Liver (tissue), 8 donors: ENCODE measurements at regions not wholly inside any gene's neighbourhood (a gene's known extent, or its start where the extent isn't known, plus 50 kb on each side); places are given as distances from the start of the nearest gene placed in this dataset.

ENCODE experiments used
- DNase-seq: peaks from one replicate; pipeline ENCODE4 v3.0.0-alpha.2; 2017; ENCODE audit warnings: low spot score
- H3K27ac ChIP-seq, 2 donors: one replicate each; pipeline ENCODE4 v1.7.0; 2013; ENCODE audit warnings: inconsistent platforms in 2 of 2, low read length in 2 of 2, control low read depth in 1 of 2, low read depth in 1 of 2, mild to moderate bottlenecking in 1 of 2
- H3K27me3 ChIP-seq, 4 donors: one replicate each; pipeline versions ENCODE4 v1.6.1 to v1.7.0; 2013; ENCODE audit warnings: low read length in 3 of 4, inconsistent platforms in 1 of 4, mild to moderate bottlenecking in 1 of 4, moderate library complexity in 1 of 4; ENCODE audit not compliant: control insufficient read depth in 4 of 4, insufficient read depth in 4 of 4
- H3K36me3 ChIP-seq, 4 donors: one replicate each; pipeline versions ENCODE4 v1.6.1 to v1.7.0; 2013; ENCODE audit warnings: low read length in 3 of 4, mild to moderate bottlenecking in 3 of 4, low read depth in 1 of 4, moderate library complexity in 1 of 4; ENCODE audit not compliant: control insufficient read depth in 4 of 4, insufficient read depth in 3 of 4
- H3K4me1 ChIP-seq, 4 donors: one replicate each; pipeline versions ENCODE4 v1.6.1 to v1.7.0; 2013; ENCODE audit warnings: low read length in 3 of 4, mild to moderate bottlenecking in 3 of 4, moderate library complexity in 1 of 4; ENCODE audit not compliant: control insufficient read depth in 4 of 4, insufficient read depth in 4 of 4
- H3K4me3 ChIP-seq, 3 donors: one replicate each; pipeline versions ENCODE4 v1.6.1 to v1.7.0; 2013; ENCODE audit warnings: low read length in 3 of 3, control low read depth in 1 of 3, low read depth in 1 of 3, mild to moderate bottlenecking in 1 of 3
- H3K9ac ChIP-seq, 2 donors: one replicate each; pipeline ENCODE4 v1.7.0; 2013; ENCODE audit warnings: low read length in 2 of 2, mild to moderate bottlenecking in 2 of 2, moderate library complexity in 2 of 2, control low read depth in 1 of 2, low read depth in 1 of 2
- H3K9me3 ChIP-seq, 4 donors: one replicate each; pipeline versions ENCODE4 v1.6.1 to v1.7.0; 2013; ENCODE audit warnings: low read length in 3 of 4; ENCODE audit not compliant: control insufficient read depth in 4 of 4
- EGR1 ChIP-seq, 2 donors: IDR thresholded peaks; 2 replicates each; pipeline ENCODE4 v1.6.1; 2016 to 2018; ENCODE audit warnings: antibody characterized with exemption in 2 of 2, low read depth in 2 of 2
- FOXA1 ChIP-seq: IDR thresholded peaks from 2 replicates; pipeline ENCODE4 v1.6.1; 2016; ENCODE audit warnings: antibody characterized with exemption
- FOXA2 ChIP-seq: IDR thresholded peaks from 2 replicates; pipeline ENCODE4 v1.6.1; 2016; ENCODE audit warnings: antibody characterized with exemption
- GABPA ChIP-seq, 2 donors: IDR thresholded peaks in 1 of 2; conservative IDR thresholded peaks in 1 of 2; 2 replicates each; pipeline ENCODE4 v1.6.1; 2016; ENCODE audit warnings: antibody characterized with exemption in 2 of 2, mild to moderate bottlenecking in 1 of 2, moderate library complexity in 1 of 2
- HNF4A ChIP-seq, 2 donors: conservative IDR thresholded peaks; 2 replicates each; pipeline ENCODE4 v1.6.1; 2016; ENCODE audit warnings: antibody characterized with exemption in 2 of 2, mild to moderate bottlenecking in 2 of 2
- HNF4G ChIP-seq: IDR thresholded peaks from 2 replicates; pipeline ENCODE4 v1.6.1; 2016; ENCODE audit warnings: antibody characterized with exemption
- JUND ChIP-seq, 2 donors: IDR thresholded peaks; 2 replicates each; pipeline ENCODE4 v1.6.1; 2016; ENCODE audit warnings: antibody characterized with exemption in 2 of 2
- NR2F2 ChIP-seq: IDR thresholded peaks from 2 replicates; pipeline ENCODE4 v1.6.1; 2016; ENCODE audit warnings: antibody characterized with exemption
- RAD21 ChIP-seq, 2 donors: IDR thresholded peaks; 2 replicates each; pipeline ENCODE4 v1.6.1; 2016; ENCODE audit warnings: antibody characterized with exemption in 2 of 2, mild to moderate bottlenecking in 2 of 2
- RXRA ChIP-seq, 2 donors: IDR thresholded peaks; 2 replicates each; pipeline ENCODE4 v1.6.1; 2017 to 2018; ENCODE audit warnings: antibody characterized with exemption in 2 of 2, mild to moderate bottlenecking in 1 of 2
- SP1 ChIP-seq: IDR thresholded peaks from 2 replicates; pipeline ENCODE4 v1.6.1; 2018; ENCODE audit warnings: antibody characterized with exemption, mild to moderate bottlenecking
- TAF1 ChIP-seq: conservative IDR thresholded peaks from 2 replicates; pipeline ENCODE4 v1.6.1; 2016; ENCODE audit warnings: antibody characterized with exemption, mild to moderate bottlenecking
- YY1 ChIP-seq: IDR thresholded peaks from 2 replicates; pipeline ENCODE4 v1.6.1; 2016; ENCODE audit warnings: antibody characterized with exemption, mild to moderate bottlenecking
- WGBS: extraction: QIAGEN DNeasy Blood & Tissue Kit; methylation state at CpG from one replicate; pipeline ENCODE4 v1.1.7; 2013; 5-methylcytosine and 5-hydroxymethylcytosine counted together
- TF ChIP-seq, protein P1 (sequence below): IDR thresholded peaks from 2 replicates; pipeline ENCODE4 v1.6.1; 2016; ENCODE audit warnings: antibody characterized with exemption
- TF ChIP-seq, protein P2 (sequence below): IDR thresholded peaks from 2 replicates; pipeline ENCODE4 v1.6.1; 2016; ENCODE audit warnings: antibody characterized with exemption
- TF ChIP-seq, protein P3 (sequence below): fragments of 150-350 bp; IDR thresholded peaks from 2 replicates; pipeline ENCODE4 v1.5.1; 2017; ENCODE audit warnings: improper control_type of control experiment, low read depth, low read length; ENCODE audit not compliant: missing input control
- TF ChIP-seq, protein P4 (sequence below): IDR thresholded peaks from 2 replicates; pipeline ENCODE4 v1.6.1; 2016; ENCODE audit warnings: antibody characterized with exemption
- TF ChIP-seq, protein P5 (sequence below): IDR thresholded peaks from 2 replicates; pipeline ENCODE4 v1.6.1; 2016; ENCODE audit warnings: antibody characterized with exemption, mild to moderate bottlenecking
- donor health status: healthy.
- donor health status: healthy.
- donor health status: healthy.
- donor health status: healthy.
- donor health status: healthy.

DNA sequence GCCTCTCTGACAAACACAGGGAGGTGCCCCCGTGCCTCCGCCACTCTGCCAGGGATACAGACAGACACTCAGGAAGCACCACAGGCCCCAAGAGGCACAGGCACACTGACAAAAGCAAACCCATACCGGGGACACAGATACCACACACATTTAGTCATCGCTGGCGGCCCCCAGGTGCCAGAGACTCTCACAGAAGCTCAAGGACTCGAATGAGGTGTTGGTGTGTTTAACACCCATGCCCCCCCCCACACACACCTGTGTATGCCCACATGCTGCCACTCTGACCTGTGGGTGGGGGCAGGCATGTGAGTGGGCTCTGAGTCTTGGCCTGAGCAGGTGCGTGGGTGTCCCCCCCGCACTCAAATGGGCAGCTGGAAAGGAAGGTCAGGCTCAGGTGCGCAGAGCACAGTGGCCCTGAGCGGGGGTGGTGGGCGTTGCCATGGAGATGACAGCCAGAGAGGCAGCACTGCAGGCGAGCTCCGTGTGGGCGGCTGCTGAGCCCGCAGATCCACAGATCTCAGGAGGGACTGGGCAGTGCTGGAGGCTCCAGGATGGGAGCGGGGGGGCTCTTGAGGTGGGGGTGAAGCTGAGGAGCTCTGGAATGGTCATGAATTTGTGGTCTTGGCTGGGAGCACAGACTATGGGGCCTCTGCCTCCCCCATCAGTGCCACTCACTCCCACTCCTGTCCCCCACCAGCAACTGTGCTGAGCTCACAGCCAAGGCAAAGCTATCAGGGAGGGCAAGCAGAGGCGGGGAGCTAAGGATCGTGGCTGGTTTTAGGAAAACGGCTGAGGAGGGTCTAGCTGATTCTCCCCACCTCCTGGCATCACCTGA, 73.9 kb upstream of the TAF1B start:
- Histone ChIP-seq H3K9ac (no peak overlapping the region), H3K27me3 (no peaks in the 10 kb centered on the region), H3K9me3 (no peaks in the 10 kb centered on the region), H3K36me3 (no peaks in the 10 kb centered on the region), H3K4me3 (no peak overlapping the region), H3K4me1 (peaks cover 0 to 9% (median 0%) of the 10 kb centered on the region in 4 donors), H3K27ac (no peak overlapping the region)
- DNase-seq = no peak
- 63% methylated on average over 19 of the region's 19 CpGs for WGBS
- no peak for TF ChIP-seq HNF4A (conservative IDR thresholded peaks at IDR 0.05)
- no peak for TF ChIP-seq FOXA1
- TF ChIP-seq, protein P1, sequence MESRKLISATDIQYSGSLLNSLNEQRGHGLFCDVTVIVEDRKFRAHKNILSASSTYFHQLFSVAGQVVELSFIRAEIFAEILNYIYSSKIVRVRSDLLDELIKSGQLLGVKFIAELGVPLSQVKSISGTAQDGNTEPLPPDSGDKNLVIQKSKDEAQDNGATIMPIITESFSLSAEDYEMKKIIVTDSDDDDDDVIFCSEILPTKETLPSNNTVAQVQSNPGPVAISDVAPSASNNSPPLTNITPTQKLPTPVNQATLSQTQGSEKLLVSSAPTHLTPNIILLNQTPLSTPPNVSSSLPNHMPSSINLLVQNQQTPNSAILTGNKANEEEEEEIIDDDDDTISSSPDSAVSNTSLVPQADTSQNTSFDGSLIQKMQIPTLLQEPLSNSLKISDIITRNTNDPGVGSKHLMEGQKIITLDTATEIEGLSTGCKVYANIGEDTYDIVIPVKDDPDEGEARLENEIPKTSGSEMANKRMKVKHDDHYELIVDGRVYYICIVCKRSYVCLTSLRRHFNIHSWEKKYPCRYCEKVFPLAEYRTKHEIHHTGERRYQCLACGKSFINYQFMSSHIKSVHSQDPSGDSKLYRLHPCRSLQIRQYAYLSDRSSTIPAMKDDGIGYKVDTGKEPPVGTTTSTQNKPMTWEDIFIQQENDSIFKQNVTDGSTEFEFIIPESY = no peak
- TF ChIP-seq SP1 = no peak
- TF ChIP-seq, protein P2, sequence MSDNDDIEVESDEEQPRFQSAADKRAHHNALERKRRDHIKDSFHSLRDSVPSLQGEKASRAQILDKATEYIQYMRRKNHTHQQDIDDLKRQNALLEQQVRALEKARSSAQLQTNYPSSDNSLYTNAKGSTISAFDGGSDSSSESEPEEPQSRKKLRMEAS = no peak
- TF ChIP-seq YY1 = no peak
- no peak for TF ChIP-seq RXRA (IDR thresholded peaks at IDR 0.05)
- TF ChIP-seq JUND (IDR thresholded peaks at IDR 0.05) = no peak
- no peak for TF ChIP-seq NR2F2
- no peak for TF ChIP-seq EGR1 (IDR thresholded peaks at IDR 0.05; ENCODE audit: low read depth in 2 of 2)
- TF ChIP-seq, protein P3, sequence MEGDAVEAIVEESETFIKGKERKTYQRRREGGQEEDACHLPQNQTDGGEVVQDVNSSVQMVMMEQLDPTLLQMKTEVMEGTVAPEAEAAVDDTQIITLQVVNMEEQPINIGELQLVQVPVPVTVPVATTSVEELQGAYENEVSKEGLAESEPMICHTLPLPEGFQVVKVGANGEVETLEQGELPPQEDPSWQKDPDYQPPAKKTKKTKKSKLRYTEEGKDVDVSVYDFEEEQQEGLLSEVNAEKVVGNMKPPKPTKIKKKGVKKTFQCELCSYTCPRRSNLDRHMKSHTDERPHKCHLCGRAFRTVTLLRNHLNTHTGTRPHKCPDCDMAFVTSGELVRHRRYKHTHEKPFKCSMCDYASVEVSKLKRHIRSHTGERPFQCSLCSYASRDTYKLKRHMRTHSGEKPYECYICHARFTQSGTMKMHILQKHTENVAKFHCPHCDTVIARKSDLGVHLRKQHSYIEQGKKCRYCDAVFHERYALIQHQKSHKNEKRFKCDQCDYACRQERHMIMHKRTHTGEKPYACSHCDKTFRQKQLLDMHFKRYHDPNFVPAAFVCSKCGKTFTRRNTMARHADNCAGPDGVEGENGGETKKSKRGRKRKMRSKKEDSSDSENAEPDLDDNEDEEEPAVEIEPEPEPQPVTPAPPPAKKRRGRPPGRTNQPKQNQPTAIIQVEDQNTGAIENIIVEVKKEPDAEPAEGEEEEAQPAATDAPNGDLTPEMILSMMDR = no peak
- TF ChIP-seq, protein P4, sequence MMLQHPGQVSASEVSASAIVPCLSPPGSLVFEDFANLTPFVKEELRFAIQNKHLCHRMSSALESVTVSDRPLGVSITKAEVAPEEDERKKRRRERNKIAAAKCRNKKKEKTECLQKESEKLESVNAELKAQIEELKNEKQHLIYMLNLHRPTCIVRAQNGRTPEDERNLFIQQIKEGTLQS = no peak
- TF ChIP-seq, protein P5, sequence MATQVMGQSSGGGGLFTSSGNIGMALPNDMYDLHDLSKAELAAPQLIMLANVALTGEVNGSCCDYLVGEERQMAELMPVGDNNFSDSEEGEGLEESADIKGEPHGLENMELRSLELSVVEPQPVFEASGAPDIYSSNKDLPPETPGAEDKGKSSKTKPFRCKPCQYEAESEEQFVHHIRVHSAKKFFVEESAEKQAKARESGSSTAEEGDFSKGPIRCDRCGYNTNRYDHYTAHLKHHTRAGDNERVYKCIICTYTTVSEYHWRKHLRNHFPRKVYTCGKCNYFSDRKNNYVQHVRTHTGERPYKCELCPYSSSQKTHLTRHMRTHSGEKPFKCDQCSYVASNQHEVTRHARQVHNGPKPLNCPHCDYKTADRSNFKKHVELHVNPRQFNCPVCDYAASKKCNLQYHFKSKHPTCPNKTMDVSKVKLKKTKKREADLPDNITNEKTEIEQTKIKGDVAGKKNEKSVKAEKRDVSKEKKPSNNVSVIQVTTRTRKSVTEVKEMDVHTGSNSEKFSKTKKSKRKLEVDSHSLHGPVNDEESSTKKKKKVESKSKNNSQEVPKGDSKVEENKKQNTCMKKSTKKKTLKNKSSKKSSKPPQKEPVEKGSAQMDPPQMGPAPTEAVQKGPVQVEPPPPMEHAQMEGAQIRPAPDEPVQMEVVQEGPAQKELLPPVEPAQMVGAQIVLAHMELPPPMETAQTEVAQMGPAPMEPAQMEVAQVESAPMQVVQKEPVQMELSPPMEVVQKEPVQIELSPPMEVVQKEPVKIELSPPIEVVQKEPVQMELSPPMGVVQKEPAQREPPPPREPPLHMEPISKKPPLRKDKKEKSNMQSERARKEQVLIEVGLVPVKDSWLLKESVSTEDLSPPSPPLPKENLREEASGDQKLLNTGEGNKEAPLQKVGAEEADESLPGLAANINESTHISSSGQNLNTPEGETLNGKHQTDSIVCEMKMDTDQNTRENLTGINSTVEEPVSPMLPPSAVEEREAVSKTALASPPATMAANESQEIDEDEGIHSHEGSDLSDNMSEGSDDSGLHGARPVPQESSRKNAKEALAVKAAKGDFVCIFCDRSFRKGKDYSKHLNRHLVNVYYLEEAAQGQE = no peak
- no peak for TF ChIP-seq HNF4G
- TF ChIP-seq RAD21 (IDR thresholded peaks at IDR 0.05) = no peak
- no peak for TF ChIP-seq FOXA2
- TF ChIP-seq GABPA (IDR thresholded peaks at IDR 0.05 in 1 of 2, conservative IDR thresholded peaks at IDR 0.05 in 1 of 2) = no peak
- no peak for TF ChIP-seq TAF1
